NCI-H1417 (cell line): ENCODE measurements at regions not wholly inside any gene's neighbourhood (a gene's known extent, or its start where the extent isn't known, plus 50 kb on each side); places are given as distances from the start of the nearest gene placed in this dataset.

Experiments
- DNase-seq, 3 experiments: peaks; one replicate each; lab custom pipeline; 2025; lab: John Stamatoyannopoulos, UW

DNA sequence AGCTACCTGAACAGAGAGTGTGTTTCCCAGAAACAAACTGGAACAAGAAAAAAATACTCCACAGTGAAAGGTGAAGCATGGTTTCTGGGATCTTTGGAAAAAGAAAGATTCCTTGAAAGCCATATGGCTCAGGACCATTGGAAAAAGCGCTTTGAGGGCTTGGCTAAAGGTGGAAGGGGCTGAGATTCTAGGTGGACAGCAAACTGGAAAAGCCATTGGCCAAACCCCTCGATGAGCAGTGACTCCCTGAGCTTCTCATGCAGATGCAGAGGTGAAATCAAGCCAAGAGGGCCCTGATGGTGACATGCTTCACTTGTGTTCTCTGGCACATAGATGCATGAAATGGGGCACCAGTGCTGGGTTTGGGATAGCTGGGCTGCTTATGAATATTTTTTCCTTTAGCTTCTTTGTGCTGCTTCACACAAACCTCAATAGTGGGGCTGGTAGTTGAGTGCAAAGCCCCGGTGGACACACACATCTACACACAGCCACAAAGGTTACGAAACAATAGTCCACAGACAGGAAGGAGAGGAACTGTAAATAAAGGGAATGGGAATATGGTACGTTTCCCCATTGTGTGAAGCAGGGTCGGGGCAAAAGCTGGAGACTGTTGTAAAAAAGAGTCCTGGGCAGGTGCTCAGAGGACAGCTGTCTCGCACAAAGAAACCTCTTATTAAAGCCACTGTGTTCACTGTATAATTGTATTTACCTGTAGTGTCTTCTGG lies 117.8 kb downstream of the FOXA2 start:
- DNase-seq = peak; percentile 7 to 96 (median 84)

DNA sequence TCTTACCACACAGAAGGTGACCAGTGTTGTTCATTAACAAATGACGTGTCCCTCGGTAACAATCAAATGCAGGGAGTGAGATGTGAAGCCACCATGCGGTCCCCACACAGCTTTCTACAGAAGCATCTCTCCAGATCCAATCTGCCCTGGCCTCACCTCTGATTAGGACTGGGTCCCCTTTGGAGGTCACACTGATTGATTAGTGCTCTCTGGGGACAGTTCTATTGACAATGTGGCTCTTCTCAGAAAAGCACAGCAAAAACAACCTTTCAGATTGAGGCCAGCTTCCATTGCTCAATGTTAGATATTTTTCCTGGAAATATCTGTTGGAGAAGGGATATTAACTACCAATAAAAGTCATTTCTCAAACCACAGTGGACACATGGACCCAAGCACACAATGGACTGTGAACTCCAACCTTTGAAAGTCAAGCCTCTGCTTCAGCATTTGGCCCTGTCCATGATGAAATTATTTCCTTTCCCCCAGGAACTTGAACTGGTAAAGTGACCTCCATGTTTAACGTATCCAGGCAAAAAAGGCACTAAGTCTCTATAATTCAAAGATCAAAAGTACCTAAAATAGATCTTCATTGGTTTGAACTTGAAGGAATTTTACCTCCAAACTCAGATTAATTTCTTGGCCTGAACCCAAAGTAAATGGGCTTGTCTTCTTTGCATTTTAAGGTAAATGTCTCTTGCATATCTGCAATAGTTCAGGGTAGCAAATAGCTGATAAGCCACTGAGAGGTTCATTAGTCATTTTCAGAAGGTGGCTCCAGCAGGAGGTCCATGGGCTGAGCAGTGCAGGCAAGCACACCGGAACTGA lies 118.5 kb downstream of the FOXA2 start:
- peak in 1 of 3 experiments; percentile 68 for DNase-seq

DNA sequence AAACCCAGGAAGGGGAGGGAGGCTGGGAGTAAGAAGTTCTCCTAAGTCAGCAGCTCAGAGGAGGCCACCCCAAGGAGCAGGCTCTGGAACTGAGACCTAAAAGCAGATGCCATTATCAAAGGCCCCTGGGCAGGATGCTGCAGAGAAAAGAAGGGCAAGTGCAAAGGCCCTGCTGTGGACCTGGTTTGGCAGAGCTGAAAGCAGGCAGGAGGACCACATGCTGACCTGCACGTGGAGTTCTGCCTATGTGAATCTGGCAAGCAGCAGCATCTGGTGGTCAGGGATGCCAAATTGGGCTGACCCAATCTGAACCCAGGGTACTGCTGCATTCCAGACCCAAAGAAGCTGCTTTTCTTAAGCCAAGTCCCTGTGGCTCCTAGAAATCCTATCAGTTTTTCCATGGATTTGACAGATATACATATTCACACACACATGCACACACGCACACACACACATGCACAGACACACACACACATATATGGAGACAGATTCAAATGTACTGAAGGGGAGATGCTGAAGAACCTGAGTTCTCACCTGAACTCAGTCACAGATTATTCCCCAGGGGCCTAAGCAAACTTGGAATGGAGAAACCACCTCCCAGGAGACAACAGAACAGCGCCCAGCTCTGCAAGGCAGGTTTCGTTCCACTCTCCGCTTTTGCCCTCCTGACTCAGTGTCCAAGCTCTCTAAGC lies 119.9 kb downstream of the FOXA2 start:
- peak in 1 of 3 experiments; percentile 54 for DNase-seq

DNA sequence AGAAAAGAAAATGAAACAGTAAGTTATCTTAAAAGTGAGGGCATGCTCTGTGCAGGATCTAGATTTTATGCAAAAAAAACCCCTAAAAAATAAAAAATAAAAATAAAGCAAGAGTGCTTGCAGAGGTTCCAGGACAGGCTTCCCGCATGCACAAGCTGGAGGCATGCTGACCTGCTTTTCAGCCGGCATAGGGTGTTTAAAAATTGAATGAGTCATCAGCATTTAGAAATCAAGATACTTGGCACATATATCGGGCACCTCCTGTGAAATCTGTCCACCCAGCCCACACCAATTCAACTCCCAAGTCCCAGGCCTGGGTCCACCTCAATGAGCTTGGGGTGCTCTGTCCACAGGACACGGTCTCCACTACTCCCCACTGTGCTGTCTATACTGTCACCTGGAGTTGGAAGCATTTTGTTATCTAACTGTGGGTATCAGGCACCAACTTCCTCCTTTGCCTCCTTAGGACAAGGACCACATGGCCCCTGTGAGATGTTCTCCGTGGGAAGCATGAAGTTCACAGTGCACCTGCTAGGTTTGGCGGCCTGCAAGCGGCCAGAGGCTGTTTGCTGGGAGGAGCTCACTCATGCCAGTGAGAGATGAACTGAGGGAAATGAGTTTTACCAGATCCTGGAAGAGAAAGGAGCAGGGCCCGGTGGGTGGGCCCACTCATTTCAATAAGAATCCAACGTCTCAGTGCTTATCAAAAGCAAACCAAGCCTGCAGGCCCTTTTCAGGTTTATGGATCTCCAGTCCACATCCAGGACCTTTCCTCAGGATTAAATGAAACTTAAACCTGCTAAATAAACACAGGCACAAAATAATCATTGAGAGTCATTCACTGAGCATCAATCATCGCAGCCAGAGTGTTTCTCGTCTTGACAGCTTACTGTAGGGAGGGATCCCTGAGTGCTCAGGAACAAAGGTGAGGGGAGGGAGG lies 121.1 kb downstream of the FOXA2 start:
- DNase-seq = peak; percentile 89 to 100 (median 98)

DNA sequence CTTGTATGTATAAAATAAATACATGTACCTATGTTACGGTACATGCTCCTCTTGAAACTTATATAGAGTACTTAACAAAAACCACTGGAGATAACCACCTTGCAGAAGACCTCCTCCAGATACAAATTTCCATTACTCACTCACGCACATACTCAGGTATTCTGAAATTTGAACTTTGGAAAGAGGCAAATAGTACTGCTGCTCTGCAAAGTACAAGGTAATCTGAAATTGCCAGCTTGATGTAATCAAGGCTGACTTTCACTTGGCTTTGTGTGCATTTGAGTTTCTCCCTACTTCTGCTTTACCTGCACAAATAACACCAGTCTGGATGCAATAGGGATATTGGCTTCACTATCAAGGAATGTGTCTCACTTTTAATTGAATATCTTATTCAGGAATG lies 123.6 kb downstream of the FOXA2 start:
- DNase-seq = no peak

DNA sequence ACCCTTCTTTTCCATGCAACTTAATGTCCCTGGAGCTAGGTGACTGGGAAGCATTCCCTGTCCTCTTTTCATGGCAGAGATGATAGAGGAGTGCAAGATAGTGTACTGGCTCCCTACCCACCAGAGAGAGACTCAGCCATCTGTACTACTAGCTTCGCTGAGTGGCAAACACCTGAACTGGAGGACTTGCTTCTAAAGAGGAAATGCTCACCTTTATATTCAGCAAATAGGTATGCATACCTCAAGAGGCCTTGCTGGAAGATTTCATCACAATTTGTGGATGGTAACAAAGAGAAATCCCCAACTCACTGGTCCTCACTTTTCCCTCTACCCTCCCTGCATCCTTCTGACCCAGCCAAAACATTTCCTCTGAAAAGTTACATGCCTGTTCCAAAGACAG lies 124.1 kb downstream of the FOXA2 start:
- no peak for DNase-seq

DNA sequence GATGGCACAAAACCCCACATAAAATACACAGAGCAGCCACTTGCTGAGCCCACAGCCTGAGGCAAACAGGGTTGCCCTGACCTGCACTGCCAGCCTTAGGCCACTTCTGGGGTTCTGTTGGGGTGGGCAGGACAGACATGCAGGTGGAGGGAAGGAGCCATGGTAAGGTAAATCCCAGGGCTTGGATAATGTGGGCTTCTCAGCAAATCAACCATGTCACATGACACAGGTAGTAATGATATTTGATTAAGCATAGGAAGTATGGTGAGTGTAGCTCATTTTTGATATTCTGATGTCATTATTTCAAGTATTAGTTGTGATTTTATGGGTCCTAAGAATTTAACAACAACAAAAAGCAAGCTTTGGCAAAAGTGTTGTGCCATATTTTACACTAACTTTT lies 124.6 kb downstream of the FOXA2 start:
- no peak for DNase-seq

DNA sequence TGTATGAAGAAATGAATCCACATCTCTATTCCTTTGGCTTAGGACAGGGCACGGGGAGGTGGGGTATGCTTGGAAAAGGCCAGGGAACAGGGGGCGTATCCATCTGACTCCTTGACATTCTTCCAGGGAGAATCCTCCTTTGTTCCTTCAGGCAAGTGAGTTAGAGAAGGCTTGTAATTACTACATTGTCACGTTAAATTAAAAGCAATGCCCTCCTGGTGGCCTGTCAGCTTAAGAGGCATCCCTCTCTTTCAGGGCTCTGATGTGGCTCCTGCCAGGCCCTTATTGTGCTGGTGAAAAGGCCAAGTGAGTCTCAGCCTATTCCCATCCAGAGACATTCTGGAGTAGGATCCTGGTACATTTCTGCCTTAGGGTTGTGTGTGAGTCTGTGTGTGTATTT lies 128.3 kb downstream of the FOXA2 start:
- peak in 1 of 3 experiments; percentile 46 for DNase-seq

DNA sequence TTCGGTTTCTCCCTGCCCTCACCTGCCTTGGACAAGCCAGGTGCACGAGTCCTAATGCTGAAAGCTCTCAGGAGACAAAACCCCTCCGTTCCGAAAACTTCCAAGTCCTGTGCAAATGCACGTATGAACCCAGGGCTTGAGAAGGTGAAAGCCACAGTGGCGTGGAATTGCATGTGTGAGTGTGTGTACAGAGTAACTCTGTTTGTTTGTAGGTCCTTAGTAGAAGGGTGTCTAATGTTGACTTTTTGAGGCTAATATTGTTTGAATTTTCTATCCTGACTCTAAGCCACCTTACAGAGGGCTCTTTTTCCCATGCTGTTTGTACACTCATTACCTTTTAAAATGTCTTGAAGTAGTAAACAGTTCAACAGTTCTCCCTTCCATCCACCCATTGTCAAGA lies 129.1 kb downstream of the FOXA2 start:
- DNase-seq = no peak

DNA sequence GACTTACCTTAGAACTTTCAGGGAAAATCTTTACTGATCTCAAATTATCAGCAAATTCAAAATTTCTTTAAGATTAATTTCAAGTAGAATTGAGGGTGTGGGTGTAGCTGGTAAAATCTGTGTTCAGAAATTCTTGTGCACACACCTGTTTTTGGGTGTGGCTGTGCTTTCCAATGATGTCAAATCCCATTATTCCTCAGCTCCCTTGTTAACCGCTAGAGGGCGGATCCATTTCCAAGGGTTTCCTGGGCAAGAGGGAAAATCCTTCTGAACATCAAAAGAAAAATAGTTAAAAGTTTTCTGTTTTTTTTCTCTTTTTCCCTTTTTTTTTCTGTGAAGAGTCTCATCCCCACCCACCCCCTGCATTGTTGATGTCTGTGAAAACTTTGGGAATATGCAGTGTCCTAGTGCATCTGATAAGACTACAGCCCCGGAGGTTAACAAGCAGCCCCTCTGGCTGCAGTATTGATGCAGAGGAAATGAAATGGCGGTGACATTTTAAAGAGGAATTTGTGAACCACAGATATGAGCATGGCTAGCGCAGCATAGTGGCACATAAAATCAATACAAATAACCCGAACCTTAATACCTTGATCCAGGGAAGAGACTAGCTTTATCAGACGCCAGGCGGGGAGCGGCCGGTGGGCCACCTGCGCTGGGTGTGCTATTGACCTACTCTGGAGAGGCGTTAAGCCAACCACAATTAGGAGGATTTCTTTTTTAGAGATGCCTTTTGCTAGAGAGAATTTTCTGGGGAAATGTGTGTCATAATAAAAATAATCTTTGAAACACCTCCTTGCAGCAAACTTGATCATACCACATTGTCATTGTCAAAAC lies 130.9 kb downstream of the FOXA2 start:
- DNase-seq = peak; percentile 12 to 51 (median 31)

DNA sequence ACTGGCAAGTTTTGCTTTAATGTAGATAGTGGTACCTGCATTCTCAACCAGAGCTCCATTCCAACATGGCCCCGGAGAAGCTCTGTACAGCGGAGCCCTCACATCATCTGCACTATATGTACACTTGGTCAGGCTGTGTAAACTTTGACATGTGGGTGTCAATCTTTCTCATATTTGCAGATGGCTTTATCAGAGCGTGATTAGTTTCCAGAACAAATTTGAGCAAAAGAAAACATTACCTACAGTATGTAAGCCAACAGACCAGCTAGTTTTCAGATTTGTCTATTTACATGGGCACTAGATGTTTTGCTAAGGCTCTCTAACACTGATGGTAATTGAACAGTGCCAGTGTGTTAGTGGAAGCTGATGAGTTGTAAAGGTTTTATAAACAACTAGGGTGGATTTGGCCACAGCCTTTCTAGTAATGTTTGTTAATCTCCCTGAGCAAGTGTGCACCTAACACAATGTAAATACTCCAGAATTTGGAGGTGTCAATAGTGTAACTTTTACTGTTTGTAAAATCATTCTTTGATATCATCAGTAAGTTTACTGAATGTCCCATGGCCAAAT lies 131.8 kb downstream of the FOXA2 start:
- DNase-seq = no peak

DNA sequence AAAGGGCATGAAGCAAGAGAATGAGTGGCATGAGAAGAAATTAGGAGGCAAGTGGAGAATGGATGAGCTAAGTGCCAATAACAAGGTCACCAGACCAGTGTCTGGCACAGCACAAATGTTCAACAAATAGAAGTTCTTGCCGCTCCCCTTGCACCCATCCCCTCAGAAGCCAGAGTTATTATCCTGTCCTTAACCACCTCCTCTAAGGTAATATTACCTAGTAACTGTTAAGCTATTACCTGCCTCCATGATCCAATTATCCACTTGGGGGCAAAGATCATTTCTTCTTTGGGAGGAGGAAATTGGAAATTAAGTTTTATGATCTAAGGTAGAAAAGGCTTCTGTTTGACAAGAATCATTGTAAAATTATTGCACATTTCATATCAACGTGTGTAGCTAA lies 133.8 kb downstream of the FOXA2 start:
- no peak for DNase-seq

DNA sequence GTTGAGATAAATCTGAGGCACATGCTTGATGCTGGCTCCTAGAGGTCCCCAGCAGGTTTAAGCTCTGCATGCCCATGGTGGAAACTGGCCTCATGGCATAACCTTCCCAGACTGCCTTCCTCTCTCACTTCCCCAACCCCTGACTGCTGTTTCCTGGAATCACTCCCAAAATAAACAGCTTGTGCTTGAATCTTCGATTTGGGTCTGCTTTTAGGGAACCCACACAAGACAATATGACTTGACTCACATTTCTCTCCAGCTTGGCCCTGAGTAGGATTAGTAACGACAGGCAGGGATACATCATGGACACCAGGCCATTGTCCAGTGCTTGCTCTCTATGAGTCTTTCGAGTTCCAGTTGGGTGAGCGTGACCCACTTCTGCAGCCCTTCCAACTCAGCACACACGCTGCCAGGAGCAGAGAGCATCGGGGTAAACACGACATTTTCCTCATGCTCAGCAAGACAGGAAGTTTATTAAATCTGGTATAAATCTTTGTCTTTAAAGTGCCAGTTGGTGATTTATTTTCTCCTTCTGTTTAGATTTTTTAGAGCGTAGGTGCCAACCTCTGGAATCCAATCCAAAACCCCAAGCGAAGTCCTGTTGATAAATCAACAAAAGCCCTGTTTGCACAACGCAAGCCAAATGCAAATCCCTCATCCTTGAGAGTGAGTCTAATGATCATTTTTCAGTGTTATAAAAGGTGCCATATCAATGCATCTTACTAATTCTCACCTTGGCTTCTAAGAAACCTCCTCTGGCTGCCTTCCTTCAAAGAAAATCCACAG lies 135.0 kb downstream of the FOXA2 start:
- DNase-seq = peak in 2 of 3 experiments; percentile 7 to 64

DNA sequence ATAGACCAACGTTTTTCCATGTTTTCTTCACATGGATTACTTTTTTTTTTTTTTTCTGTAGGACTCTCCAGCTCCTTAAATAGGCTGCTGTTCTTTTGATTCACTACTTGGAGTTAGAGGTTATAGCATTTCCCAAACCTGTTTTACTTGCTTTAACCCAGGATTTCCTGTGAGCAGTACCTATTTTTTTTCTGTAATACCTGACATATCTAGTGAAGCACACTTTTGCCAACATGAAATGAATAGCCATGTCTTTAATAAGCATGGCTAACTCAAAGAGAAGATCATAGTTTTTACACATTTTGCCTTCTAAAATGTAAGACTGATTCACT lies 137.0 kb downstream of the FOXA2 start:
- no peak for DNase-seq

DNA sequence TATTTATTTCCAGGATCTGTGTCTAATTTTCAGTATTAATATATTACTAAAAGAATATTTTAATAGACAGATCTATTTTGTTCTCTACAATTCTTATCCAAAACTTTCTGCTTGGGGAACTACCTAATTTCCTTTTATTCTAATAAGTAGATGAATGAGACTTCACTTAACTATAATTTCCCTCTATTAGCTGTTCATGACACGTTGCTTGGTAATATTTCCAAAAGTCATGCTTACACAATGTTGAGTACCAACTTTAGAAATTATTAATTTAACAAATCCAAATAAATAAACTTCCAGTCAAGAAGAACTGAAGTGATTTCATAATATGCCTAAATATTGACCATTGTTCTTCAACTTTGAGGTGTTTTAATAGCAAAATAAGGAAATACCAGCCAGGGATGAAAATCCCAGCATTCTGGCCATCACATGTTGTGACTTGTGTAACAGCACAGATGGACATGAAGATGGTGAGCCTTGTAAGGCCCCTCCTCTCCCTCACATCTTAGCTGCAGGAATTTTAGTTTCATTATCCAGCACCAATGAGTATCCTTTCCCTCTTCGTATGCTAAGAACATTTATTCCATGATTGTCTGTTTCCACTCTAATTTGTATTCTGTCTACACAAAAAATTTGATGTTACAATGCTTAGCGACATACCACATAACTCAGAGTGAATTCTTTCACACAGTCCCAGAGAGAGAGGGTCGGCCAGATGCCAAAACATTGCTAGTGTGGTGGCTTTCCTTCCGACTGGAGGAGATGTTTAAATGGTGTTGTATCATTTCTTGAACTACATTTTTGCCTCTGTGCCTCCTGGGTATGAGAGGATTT lies 137.5 kb downstream of the FOXA2 start:
- no peak for DNase-seq

DNA sequence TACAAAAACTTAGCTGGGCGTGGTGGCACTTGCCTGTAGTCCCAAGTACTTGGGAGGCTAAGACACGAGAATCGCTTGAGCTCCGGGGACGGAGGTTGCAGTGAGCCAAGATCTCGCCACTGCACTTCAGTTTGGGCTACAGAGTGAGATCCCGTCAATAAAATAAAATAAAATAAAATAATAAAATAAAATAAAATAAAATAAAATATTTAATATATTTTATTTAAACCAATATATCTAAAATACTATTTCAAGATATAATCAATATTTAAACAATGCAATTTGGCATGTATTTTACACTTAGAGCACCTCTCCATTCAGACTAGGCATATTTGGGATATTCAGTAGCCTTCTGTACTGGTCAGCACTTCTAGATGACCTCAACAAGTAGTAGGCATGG lies 142.1 kb downstream of the FOXA2 start:
- no peak for DNase-seq

DNA sequence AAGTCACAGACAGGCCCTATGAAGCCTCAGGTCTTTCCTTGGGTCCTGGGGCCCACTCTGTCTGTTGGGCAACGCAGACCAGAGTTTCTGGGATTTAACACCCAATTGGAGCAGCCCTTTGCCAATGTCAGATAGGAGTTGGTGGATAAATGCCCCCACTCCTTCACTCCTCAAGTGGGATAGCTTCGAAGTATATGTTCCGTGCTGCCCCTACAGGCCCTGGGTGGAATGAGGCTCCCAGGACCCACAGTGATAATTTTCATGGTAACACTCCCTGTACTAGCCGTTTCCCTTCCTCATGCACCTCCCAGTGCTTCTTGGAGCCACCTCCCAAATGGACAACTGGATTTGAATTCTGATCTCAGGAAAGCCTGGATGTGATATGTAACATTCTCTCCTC lies 145.4 kb downstream of the FOXA2 start:
- no peak for DNase-seq

DNA sequence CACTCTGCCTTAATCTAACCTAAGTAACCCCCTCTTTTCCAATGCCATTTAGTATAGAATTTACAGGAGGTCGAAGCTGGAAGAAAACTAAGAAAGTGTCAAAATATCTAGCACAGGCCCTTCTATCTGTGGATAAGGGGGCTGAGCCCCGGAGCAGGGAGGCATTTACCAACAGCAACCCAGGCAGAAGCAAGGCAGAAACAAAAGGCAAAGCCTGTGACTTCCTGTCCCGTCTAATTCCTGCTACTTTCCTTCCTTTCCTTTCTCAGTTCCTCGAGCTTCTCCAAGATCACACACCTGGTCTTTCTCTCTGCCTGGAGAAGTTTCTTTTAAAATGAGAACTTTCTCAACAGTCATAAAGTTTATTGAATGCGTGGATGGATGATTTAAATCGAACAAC lies 146.0 kb downstream of the FOXA2 start:
- no peak for DNase-seq

DNA sequence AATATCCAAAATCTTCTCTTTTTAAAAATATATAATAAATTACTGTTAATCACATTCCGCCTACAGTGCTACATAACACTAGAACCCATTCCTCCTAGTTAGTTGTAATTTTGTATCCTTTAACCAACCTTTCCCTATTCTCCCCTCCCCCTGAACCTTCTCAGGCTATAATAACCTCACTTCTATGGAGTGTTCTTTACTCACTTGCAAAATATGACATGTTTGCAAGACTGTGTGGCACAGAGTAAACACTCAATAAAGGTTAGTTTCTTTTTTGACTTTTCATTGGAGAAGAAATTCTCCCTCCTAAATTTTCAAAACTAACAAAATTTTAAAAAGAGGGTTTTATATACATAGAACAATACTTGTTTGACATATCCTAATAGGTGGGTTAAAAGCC lies 147.0 kb downstream of the FOXA2 start:
- no peak for DNase-seq
